KOPT-K1 (cell line): ENCODE measurements at regions not wholly inside any gene's neighbourhood (a gene's known extent, or its start where the extent isn't known, plus 50 kb on each side); places are given as distances from the start of the nearest gene placed in this dataset.

Experiments used
- H3K27ac ChIP-seq: fragments of 200-600 bp; sonication (generic); 2 replicates; pipeline ENCODE4 v1.5.1; 2016; ENCODE audit warnings: antibody characterized with exemption, mild to moderate bottlenecking, low read depth, low read length; ENCODE audit not compliant: poor library complexity, severe bottlenecking
- H3K36me3 ChIP-seq: fragments of 200-600 bp; sonication (generic); 2 replicates; pipeline ENCODE4 v1.5.1; 2017; ENCODE audit warnings: antibody characterized with exemption, mild to moderate bottlenecking, low read length, moderate library complexity; ENCODE audit not compliant: insufficient read depth
- H3K9me3 ChIP-seq: fragments of 200-600 bp; sonication (generic); 2 replicates; pipeline ENCODE4 v1.5.1; 2017; ENCODE audit warnings: antibody characterized with exemption, low read length, mild to moderate bottlenecking; ENCODE audit not compliant: insufficient read depth, poor library complexity, severe bottlenecking

- Histone ChIP-seq H3K9me3 (peaks cover 2% of the 10 kb centered on the region), H3K27ac (no peak overlapping the region), H3K36me3 (no peaks in the 10 kb centered on the region)
Observed at GRCh38 chr5:91235271-91235694, 147.8 kb downstream of the ARRDC3 start.

GRCh38 chr5:91232523-91232922 lies 150.6 kb downstream of the ARRDC3 start:
- peaks cover 16% of the 10 kb centered on the region for H3K9me3 ChIP-seq
- H3K36me3 ChIP-seq: no peaks in the 10 kb centered on the region
- no peak overlapping the region for H3K27ac ChIP-seq

- H3K9me3 ChIP-seq: peaks cover 16% of the 10 kb centered on the region
- H3K36me3 ChIP-seq: no peaks in the 10 kb centered on the region
- H3K27ac ChIP-seq: no peak overlapping the region
Observed at GRCh38 chr5:91229031-91229727, 153.9 kb downstream of the ARRDC3 start.

GRCh38 chr5:91228188-91228587 lies 154.9 kb downstream of the ARRDC3 start:
- no peaks in the 10 kb centered on the region for H3K36me3 ChIP-seq
- H3K27ac ChIP-seq: no peak overlapping the region
- H3K9me3 ChIP-seq: peaks cover 16% of the 10 kb centered on the region

GRCh38 chr5:91225848-91226686 lies 157.1 kb downstream of the ARRDC3 start:
- Histone ChIP-seq H3K9me3 (peaks cover 16% of the 10 kb centered on the region), H3K36me3 (no peaks in the 10 kb centered on the region), H3K27ac (no peak overlapping the region)

GRCh38 chr5:91224969-91225368 lies 158.1 kb downstream of the ARRDC3 start:
- H3K36me3 ChIP-seq: no peaks in the 10 kb centered on the region
- no peak overlapping the region for H3K27ac ChIP-seq

GRCh38 chr5:91224456-91224855 lies 158.7 kb downstream of the ARRDC3 start:
- Histone ChIP-seq H3K9me3 (peaks cover 6% of the 10 kb centered on the region), H3K27ac (no peak overlapping the region), H3K36me3 (no peaks in the 10 kb centered on the region)

More at GRCh38 chr5:91224969-91225368, 158.1 kb downstream of the ARRDC3 start:
- H3K9me3 ChIP-seq: peaks cover 11% of the 10 kb centered on the region

- Histone ChIP-seq H3K27ac (no peak overlapping the region), H3K9me3 (peaks cover under 1% of the 10 kb centered on the region)
Observed at GRCh38 chr5:91223886-91224285, 159.2 kb downstream of the ARRDC3 start.

GRCh38 chr5:91222482-91222881 lies 160.6 kb downstream of the ARRDC3 start:
- Histone ChIP-seq H3K9me3 (no peaks in the 10 kb centered on the region), H3K27ac (no peak overlapping the region), H3K36me3 (no peaks in the 10 kb centered on the region)

More at GRCh38 chr5:91223886-91224285, 159.2 kb downstream of the ARRDC3 start:
- H3K36me3 ChIP-seq: no peaks in the 10 kb centered on the region

GRCh38 chr5:91221917-91222316 lies 161.2 kb downstream of the ARRDC3 start:
- no peaks in the 10 kb centered on the region for H3K9me3 ChIP-seq
- no peaks in the 10 kb centered on the region for H3K36me3 ChIP-seq
- no peak overlapping the region for H3K27ac ChIP-seq

GRCh38 chr5:91219803-91220371 lies 163.2 kb downstream of the ARRDC3 start:
- Histone ChIP-seq H3K9me3 (no peaks in the 10 kb centered on the region), H3K27ac (no peak overlapping the region)

GRCh38 chr5:91219091-91219802 lies 163.9 kb downstream of the ARRDC3 start:
- no peaks in the 10 kb centered on the region for H3K9me3 ChIP-seq
- no peaks in the 10 kb centered on the region for H3K36me3 ChIP-seq
- no peak overlapping the region for H3K27ac ChIP-seq

More at GRCh38 chr5:91219803-91220371, 163.2 kb downstream of the ARRDC3 start:
- no peaks in the 10 kb centered on the region for H3K36me3 ChIP-seq

- Histone ChIP-seq H3K27ac (no peak overlapping the region), H3K9me3 (no peaks in the 10 kb centered on the region)
Observed at GRCh38 chr5:91217859-91218258, 165.3 kb downstream of the ARRDC3 start.

GRCh38 chr5:91214571-91214970 lies 168.5 kb downstream of the ARRDC3 start:
- no peaks in the 10 kb centered on the region for H3K9me3 ChIP-seq
- no peak overlapping the region for H3K27ac ChIP-seq
- no peaks in the 10 kb centered on the region for H3K36me3 ChIP-seq

More at GRCh38 chr5:91217859-91218258, 165.3 kb downstream of the ARRDC3 start:
- H3K36me3 ChIP-seq: no peaks in the 10 kb centered on the region
